ENCODE measurements at regions not wholly inside any gene's neighbourhood (a gene's known extent, or its start where the extent isn't known, plus 50 kb on each side); places are given as distances from the start of the nearest gene placed in this dataset.

DNA sequence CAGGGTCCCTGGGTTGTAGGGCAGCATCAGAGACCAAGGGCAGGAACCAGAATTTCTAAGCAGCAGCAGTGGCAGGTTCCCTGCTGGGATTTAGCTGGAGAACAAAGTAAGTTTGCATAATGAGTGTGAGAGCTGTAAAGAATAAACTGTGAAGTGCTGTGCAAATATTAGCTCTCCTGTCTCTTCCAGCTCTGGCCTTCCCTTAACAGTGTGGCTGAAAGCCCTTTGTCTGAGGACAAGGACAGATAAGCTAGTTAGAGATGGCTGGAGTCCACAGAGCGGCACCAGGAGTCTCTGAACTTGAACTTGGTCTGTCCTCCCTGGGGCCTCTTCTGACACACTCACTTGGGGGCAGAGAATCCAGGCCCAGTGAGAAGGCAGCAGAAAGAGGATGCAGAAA is 98.2 kb upstream of the WSCD1 start:
- intact Hi-C loops (cut with micrococcal nuclease; ENCODE audit: unreplicated experiment): loop anchor here (10.0 kb wide), 1 partner anchor 277 kb away; no protein-coding TSS in a partner anchor
- TF ChIP-seq, protein P1, sequence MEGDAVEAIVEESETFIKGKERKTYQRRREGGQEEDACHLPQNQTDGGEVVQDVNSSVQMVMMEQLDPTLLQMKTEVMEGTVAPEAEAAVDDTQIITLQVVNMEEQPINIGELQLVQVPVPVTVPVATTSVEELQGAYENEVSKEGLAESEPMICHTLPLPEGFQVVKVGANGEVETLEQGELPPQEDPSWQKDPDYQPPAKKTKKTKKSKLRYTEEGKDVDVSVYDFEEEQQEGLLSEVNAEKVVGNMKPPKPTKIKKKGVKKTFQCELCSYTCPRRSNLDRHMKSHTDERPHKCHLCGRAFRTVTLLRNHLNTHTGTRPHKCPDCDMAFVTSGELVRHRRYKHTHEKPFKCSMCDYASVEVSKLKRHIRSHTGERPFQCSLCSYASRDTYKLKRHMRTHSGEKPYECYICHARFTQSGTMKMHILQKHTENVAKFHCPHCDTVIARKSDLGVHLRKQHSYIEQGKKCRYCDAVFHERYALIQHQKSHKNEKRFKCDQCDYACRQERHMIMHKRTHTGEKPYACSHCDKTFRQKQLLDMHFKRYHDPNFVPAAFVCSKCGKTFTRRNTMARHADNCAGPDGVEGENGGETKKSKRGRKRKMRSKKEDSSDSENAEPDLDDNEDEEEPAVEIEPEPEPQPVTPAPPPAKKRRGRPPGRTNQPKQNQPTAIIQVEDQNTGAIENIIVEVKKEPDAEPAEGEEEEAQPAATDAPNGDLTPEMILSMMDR (IDR thresholded peaks at IDR 0.05; ENCODE audit: unreplicated experiment): no peak
- CTCF ChIA-PET: no interaction called here
- DNase-seq: no peak
- Mint-ChIP-seq H3K4me1 (ENCODE audit: low read depth, unreplicated experiment) (no peaks in the 10 kb centered on the region), H3K27me3 (ENCODE audit: unreplicated experiment) (peaks cover 50% of the 10 kb centered on the region), H3K4me3 (ENCODE audit: low read depth, unreplicated experiment) (no peak overlapping the region), H3K9me3 (ENCODE audit: low read depth, unreplicated experiment) (no peaks in the 10 kb centered on the region), H3K36me3 (ENCODE audit: insufficient read depth, unreplicated experiment) (no peaks in the 10 kb centered on the region), H3K27ac (ENCODE audit: unreplicated experiment) (no peak overlapping the region)
- BruUV-seq (replicated peaks): no TSS peak

DNA sequence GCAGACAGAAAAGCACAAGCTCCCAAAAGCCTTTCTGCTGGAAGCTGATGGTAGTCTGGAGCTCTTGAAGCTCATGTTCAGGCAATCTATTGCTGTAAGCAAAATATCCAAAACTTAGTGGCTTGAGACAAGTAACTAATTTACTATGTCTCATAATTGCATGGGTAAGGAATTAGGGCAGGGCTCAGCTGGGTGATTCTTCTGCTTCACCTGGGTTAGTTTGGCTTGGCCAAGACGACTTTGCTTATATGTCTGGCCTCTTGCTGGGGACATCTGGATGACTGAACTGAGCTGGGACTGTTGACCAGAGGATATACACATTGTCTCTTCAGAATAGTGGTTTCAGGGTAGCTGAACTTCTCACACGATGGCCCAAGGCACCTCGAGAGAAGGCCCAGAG is 96.8 kb upstream of the WSCD1 start:
- Mint-ChIP-seq H3K4me3 (ENCODE audit: low read depth, unreplicated experiment) (no peak overlapping the region), H3K9me3 (ENCODE audit: low read depth, unreplicated experiment) (no peaks in the 10 kb centered on the region), H3K4me1 (ENCODE audit: low read depth, unreplicated experiment) (no peaks in the 10 kb centered on the region), H3K27ac (ENCODE audit: unreplicated experiment) (no peak overlapping the region), H3K36me3 (ENCODE audit: insufficient read depth, unreplicated experiment) (no peaks in the 10 kb centered on the region), H3K27me3 (ENCODE audit: unreplicated experiment) (peaks cover 65% of the 10 kb centered on the region)
- no peak for DNase-seq
- CTCF ChIA-PET: no interaction called here
- TF ChIP-seq, protein P1 (IDR thresholded peaks at IDR 0.05; ENCODE audit: unreplicated experiment): no peak
- intact Hi-C loops (cut with micrococcal nuclease; ENCODE audit: unreplicated experiment): loop anchor here (10.0 kb wide), 1 partner anchor 279 kb away; no protein-coding TSS in a partner anchor
- BruUV-seq (replicated peaks): no TSS peak

- Mint-ChIP-seq H3K27me3 (ENCODE audit: unreplicated experiment) (peaks cover 79% of the 10 kb centered on the region), H3K4me1 (ENCODE audit: low read depth, unreplicated experiment) (no peaks in the 10 kb centered on the region), H3K27ac (ENCODE audit: unreplicated experiment) (no peak overlapping the region), H3K4me3 (ENCODE audit: low read depth, unreplicated experiment) (no peak overlapping the region), H3K36me3 (ENCODE audit: insufficient read depth, unreplicated experiment) (no peaks in the 10 kb centered on the region), H3K9me3 (ENCODE audit: low read depth, unreplicated experiment) (no peaks in the 10 kb centered on the region)
- CTCF ChIA-PET: no interaction called here
- TF ChIP-seq, protein P1 (IDR thresholded peaks at IDR 0.05; ENCODE audit: unreplicated experiment): no peak
- intact Hi-C loops (cut with micrococcal nuclease; ENCODE audit: unreplicated experiment): loop anchor here (10.0 kb wide), 1 partner anchor 281 kb away; no protein-coding TSS in a partner anchor
- DNase-seq: no peak
- BruUV-seq (replicated peaks): no TSS peak
These were observed 94.5 kb upstream of the WSCD1 start for GRCh38 chr17:5975661-5976060.

- Mint-ChIP-seq H3K4me1 (ENCODE audit: low read depth, unreplicated experiment) (no peaks in the 10 kb centered on the region), H3K27me3 (ENCODE audit: unreplicated experiment) (peaks cover 85% of the 10 kb centered on the region), H3K36me3 (ENCODE audit: insufficient read depth, unreplicated experiment) (no peaks in the 10 kb centered on the region), H3K27ac (ENCODE audit: unreplicated experiment) (no peak overlapping the region), H3K9me3 (ENCODE audit: low read depth, unreplicated experiment) (no peaks in the 10 kb centered on the region), H3K4me3 (ENCODE audit: low read depth, unreplicated experiment) (no peak overlapping the region)
- no peak for DNase-seq
- intact Hi-C loops (cut with micrococcal nuclease; ENCODE audit: unreplicated experiment): loop anchor here (10.0 kb wide), 1 partner anchor 281 kb away; no protein-coding TSS in a partner anchor
- TF ChIP-seq, protein P1 (IDR thresholded peaks at IDR 0.05; ENCODE audit: unreplicated experiment): no peak
- no TSS peak for BruUV-seq (replicated peaks)
- CTCF ChIA-PET: no interaction called here
These were observed 93.9 kb upstream of the WSCD1 start for GRCh38 chr17:5976251-5976650.
